GM23338 (cell line): ENCODE measurements at regions not wholly inside any gene's neighbourhood (a gene's known extent, or its start where the extent isn't known, plus 50 kb on each side); places are given as distances from the start of the nearest gene placed in this dataset.

ENCODE experiments used
- ATAC-seq: fragments of 200-7000 bp; cut with Tn5 transposase; 3 replicates; pipeline ENCODE4 v1.9.1; 2020
- DNase-seq: peaks from one replicate; pipeline ENCODE4 v3.0.0-alpha.2; 2015; ENCODE audit warnings: low spot score
- H2AFZ ChIP-seq: fragments of 200-600 bp; sonication (generic); 2 replicates; pipeline ENCODE4 v1.8.0; 2016; ENCODE audit warnings: antibody characterized with exemption, mild to moderate bottlenecking, moderate library complexity
- H3F3A ChIP-seq: fragments of 200-600 bp; sonication (generic); replicated peaks from 2 replicates; pipeline ENCODE4 v1.8.0; 2017; ENCODE audit warnings: antibody characterized with exemption, mixed run types, low read depth
- H3K27ac ChIP-seq: fragments of 200-600 bp; sonication (generic); 2 replicates; pipeline ENCODE4 v1.6.1; 2016; ENCODE audit warnings: low read depth
- H3K27me3 ChIP-seq: fragments of 200-600 bp; sonication (generic); 2 replicates; pipeline ENCODE4 v1.8.0; 2016; ENCODE audit warnings: mild to moderate bottlenecking, mixed run types, moderate library complexity; ENCODE audit not compliant: insufficient read depth
- H3K36me3 ChIP-seq: fragments of 200-600 bp; sonication (generic); 2 replicates; pipeline ENCODE4 v1.8.0; 2016; ENCODE audit warnings: mild to moderate bottlenecking; ENCODE audit not compliant: insufficient read depth
- H3K4me1 ChIP-seq: fragments of 200-600 bp; sonication (generic); 2 replicates; pipeline ENCODE4 v1.8.0; 2016; ENCODE audit warnings: mild to moderate bottlenecking, moderate library complexity; ENCODE audit not compliant: insufficient read depth
- H3K4me2 ChIP-seq: fragments of 200-600 bp; sonication (generic); 2 replicates; pipeline ENCODE4 v1.7.1; 2017; ENCODE audit warnings: mixed run types
- H3K4me3 ChIP-seq: fragments of 200-600 bp; sonication (generic); 2 replicates; pipeline ENCODE4 v1.6.1; 2016; ENCODE audit warnings: mixed run types
- H3K79me2 ChIP-seq: fragments of 200-600 bp; sonication (generic); replicated peaks from 2 replicates; pipeline ENCODE4 v1.8.0; 2017; ENCODE audit warnings: mild to moderate bottlenecking; ENCODE audit not compliant: insufficient read depth
- H3K9me2 ChIP-seq: fragments of 200-600 bp; sonication (generic); 2 replicates; pipeline ENCODE4 v1.8.0; 2017; ENCODE audit not compliant: insufficient read depth
- H4K20me1 ChIP-seq: fragments of 200-600 bp; sonication (generic); replicated peaks from 2 replicates; pipeline ENCODE4 v1.8.0; 2017; ENCODE audit warnings: mild to moderate bottlenecking; ENCODE audit not compliant: insufficient read depth
- H3K27ac Mint-ChIP-seq: 2 replicates; pipeline ENCODE4 v1.8.0; 2020; ENCODE audit warnings: inconsistent platforms, mild to moderate bottlenecking, moderate library complexity, mixed read lengths
- H3K27me3 Mint-ChIP-seq: 3 replicates; pipeline ENCODE4 v1.8.0; 2022; ENCODE audit warnings: low read depth, mild to moderate bottlenecking, moderate library complexity, mixed read lengths, inconsistent platforms; ENCODE audit not compliant: insufficient read depth, poor library complexity
- H3K36me3 Mint-ChIP-seq: 3 replicates; pipeline ENCODE4 v1.8.0; 2021; ENCODE audit warnings: low read depth, mild to moderate bottlenecking, inconsistent platforms, moderate library complexity, mixed read lengths
- H3K4me1 Mint-ChIP-seq: 3 replicates; pipeline ENCODE4 v1.8.0; 2020; ENCODE audit warnings: mild to moderate bottlenecking, inconsistent platforms, mixed read lengths
- H3K4me3 Mint-ChIP-seq: 3 replicates; pipeline ENCODE4 v1.8.0; 2021; ENCODE audit warnings: moderate library complexity, mild to moderate bottlenecking, inconsistent platforms, mixed read lengths
- H3K9me3 Mint-ChIP-seq: 3 replicates; pipeline ENCODE4 v1.8.0; 2020; ENCODE audit warnings: moderate library complexity, mild to moderate bottlenecking, inconsistent platforms, mixed read lengths
- CREB1 ChIP-seq: fragments of 250-450 bp; sonication (Bioruptor Pico); IDR thresholded peaks from 2 replicates; pipeline ENCODE4 v1.5.0; 2020; ENCODE audit warnings: low read depth, mild to moderate bottlenecking, moderate library complexity
- CTCF ChIP-seq, 2 experiments: fragments of 200-600 bp in 1 of 2; sonication (generic) in 1 of 2; conservative IDR thresholded peaks; 2 replicates each; pipeline versions ENCODE4 v1.5.1 to v1.6.1; 2016 to 2017; ENCODE audit warnings: antibody characterized with exemption in 2 of 2, low read depth in 2 of 2, mild to moderate bottlenecking in 2 of 2, moderate library complexity in 1 of 2
- ETS1 ChIP-seq: IDR thresholded peaks from 2 replicates; pipeline ENCODE4 v1.6.1; 2016; ENCODE audit warnings: antibody characterized with exemption
- EZH2 ChIP-seq: fragments of 200-600 bp; sonication (generic); IDR thresholded peaks from one replicate; pipeline ENCODE4 v1.8.0; 2017; ENCODE audit warnings: antibody characterized with exemption, mild to moderate bottlenecking, low read depth; ENCODE audit not compliant: unreplicated experiment
- EZH2phosphoT487 ChIP-seq: fragments of 200-600 bp; sonication (generic); IDR thresholded peaks from one replicate; pipeline ENCODE4 v1.8.1; 2018; ENCODE audit warnings: antibody characterized with exemption; ENCODE audit not compliant: unreplicated experiment
- JUNB ChIP-seq: IDR thresholded peaks from one replicate; pipeline ENCODE4 v1.6.1; 2016; ENCODE audit warnings: antibody characterized with exemption; ENCODE audit not compliant: unreplicated experiment
- NANOG ChIP-seq: IDR thresholded peaks from 2 replicates; pipeline ENCODE4 v1.6.1; 2016; ENCODE audit warnings: antibody characterized with exemption, borderline replicate concordance
- REST ChIP-seq: IDR thresholded peaks from one replicate; pipeline ENCODE4 v1.6.1; 2018; ENCODE audit warnings: antibody characterized with exemption; ENCODE audit not compliant: unreplicated experiment
- STAT1 ChIP-seq: IDR thresholded peaks from one replicate; pipeline ENCODE4 v1.6.1; 2016; ENCODE audit warnings: antibody characterized with exemption; ENCODE audit not compliant: unreplicated experiment
- ZNF114 ChIP-seq: fragments of 250-450 bp; sonication (Bioruptor Pico); IDR thresholded peaks from 2 replicates; pipeline ENCODE4 v1.5.0; 2020; ENCODE audit warnings: mild to moderate bottlenecking, moderate library complexity
- ZNF331 ChIP-seq: fragments of 250-450 bp; sonication (Bioruptor Pico); IDR thresholded peaks from 2 replicates; pipeline ENCODE4 v1.5.0; 2020; ENCODE audit warnings: low read depth, mild to moderate bottlenecking, moderate library complexity
- ZNF462 ChIP-seq: fragments of 250-450 bp; sonication (Bioruptor Pico); IDR thresholded peaks from 2 replicates; pipeline ENCODE4 v1.5.0; 2020; ENCODE audit warnings: mild to moderate bottlenecking, moderate library complexity

- TF ChIP-seq STAT1 (no peak), ETS1 (no peak), JUNB (no peak), CREB1 (no peak), CTCF (conservative IDR thresholded peaks at IDR 0.05; ENCODE audit: low read depth in 2 of 2) (no peak), EZH2 (no peak), ZNF114 (CRISPR knock-in tag) (no peak), REST (no peak)
These were observed 70.1 kb upstream of the SMIM23 start (continued) for GRCh38 chr5:171715551-171715950.

- peaks cover 5% of the 10 kb centered on the region for H3K4me1 ChIP-seq
- no peaks in the 10 kb centered on the region for H3K9me2 ChIP-seq
- no peaks in the 10 kb centered on the region for H3K27me3 ChIP-seq
- no peak overlapping the region for H3K27ac ChIP-seq
- ATAC-seq (no peak), DNase-seq (no peak)
- Mint-ChIP-seq H3K9me3 (no peaks in the 10 kb centered on the region), H3K27ac (no peak overlapping the region), H3K4me3 (no peak overlapping the region), H3K36me3 (no peaks in the 10 kb centered on the region), H3K4me1 (peaks cover 14% of the 10 kb centered on the region; the same call in 2 of the 3 replicates), H3K27me3 (peaks cover 2% of the 10 kb centered on the region)
- H3K79me2 ChIP-seq: no peaks in the 10 kb centered on the region
- H3K36me3 ChIP-seq: no peaks in the 10 kb centered on the region
- H3K4me3 ChIP-seq: no peak overlapping the region
- H4K20me1 ChIP-seq: no peaks in the 10 kb centered on the region
- H2AFZ ChIP-seq: no peak overlapping the region
- no peaks in the 10 kb centered on the region for H3F3A ChIP-seq
- no peak overlapping the region for H3K4me2 ChIP-seq
- TF ChIP-seq ZNF331 (no peak), ZNF462 (CRISPR knock-in tag) (no peak), JUNB (no peak), EZH2phosphoT487 (no peak), NANOG (no peak), ETS1 (no peak), EZH2 (no peak)
These were observed 65.5 kb upstream of the SMIM23 start for GRCh38 chr5:171720086-171720485.
